ENCODE measurements at regions not wholly inside any gene's neighbourhood (a gene's known extent, or its start where the extent isn't known, plus 50 kb on each side); places are given as distances from the start of the nearest gene placed in this dataset.

DNA sequence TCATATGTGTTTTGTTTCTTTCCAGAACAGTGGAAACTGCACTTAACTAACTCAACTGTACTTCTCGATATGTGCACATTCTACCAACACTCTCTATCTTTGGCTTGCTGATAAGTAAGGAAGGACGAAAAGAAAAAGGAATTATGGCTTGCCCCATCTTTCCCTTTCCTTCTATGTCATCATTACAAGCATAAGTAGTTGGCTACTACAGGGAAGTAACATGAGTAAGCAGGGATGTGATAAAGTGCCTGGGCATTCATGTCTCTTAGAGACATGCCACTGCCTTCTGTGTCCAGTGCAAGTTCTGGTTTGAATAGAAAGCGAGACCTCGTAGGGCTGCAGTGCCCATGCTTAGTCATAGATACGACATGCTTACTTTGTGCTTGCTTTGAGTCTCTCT, 342.5 kb downstream of the ETS1 start:
- DNase-seq (ENCODE audit: low spot score) = no peak
- H3K27me3 ChIP-seq = no peaks in the 10 kb centered on the region
- no peaks in the 10 kb centered on the region for H3K36me3 ChIP-seq
- no peak overlapping the region for H3K4me3 ChIP-seq
- H3K9me3 ChIP-seq = no peaks in the 10 kb centered on the region
- H3K4me1 ChIP-seq = no peaks in the 10 kb centered on the region
- TF ChIP-seq, protein P1, sequence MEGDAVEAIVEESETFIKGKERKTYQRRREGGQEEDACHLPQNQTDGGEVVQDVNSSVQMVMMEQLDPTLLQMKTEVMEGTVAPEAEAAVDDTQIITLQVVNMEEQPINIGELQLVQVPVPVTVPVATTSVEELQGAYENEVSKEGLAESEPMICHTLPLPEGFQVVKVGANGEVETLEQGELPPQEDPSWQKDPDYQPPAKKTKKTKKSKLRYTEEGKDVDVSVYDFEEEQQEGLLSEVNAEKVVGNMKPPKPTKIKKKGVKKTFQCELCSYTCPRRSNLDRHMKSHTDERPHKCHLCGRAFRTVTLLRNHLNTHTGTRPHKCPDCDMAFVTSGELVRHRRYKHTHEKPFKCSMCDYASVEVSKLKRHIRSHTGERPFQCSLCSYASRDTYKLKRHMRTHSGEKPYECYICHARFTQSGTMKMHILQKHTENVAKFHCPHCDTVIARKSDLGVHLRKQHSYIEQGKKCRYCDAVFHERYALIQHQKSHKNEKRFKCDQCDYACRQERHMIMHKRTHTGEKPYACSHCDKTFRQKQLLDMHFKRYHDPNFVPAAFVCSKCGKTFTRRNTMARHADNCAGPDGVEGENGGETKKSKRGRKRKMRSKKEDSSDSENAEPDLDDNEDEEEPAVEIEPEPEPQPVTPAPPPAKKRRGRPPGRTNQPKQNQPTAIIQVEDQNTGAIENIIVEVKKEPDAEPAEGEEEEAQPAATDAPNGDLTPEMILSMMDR (IDR thresholded peaks at IDR 0.05) = no peak
- H3K27ac ChIP-seq = no peak overlapping the region

DNA sequence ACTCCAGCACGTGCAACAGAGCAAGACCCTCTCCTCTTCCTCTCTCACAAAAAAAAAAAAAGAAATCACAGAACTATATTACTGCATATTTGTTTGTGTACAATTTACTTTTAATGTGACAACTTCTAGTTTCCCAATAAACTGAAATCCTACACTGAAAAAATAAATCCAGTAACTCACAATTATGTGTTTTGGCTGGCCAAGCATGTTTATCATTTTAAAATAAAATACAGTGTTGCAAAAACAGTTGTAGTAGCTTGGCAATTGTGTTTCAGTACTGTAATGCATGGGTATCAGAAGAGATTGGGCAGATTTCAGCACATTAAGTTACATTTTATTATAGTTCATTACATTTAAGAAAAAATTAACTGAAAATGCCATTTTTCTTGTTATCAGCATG, 344.9 kb downstream of the ETS1 start:
- no peak for DNase-seq (ENCODE audit: low spot score)
- Histone ChIP-seq H3K9me3 (no peaks in the 10 kb centered on the region), H3K27me3 (no peaks in the 10 kb centered on the region), H3K4me1 (no peaks in the 10 kb centered on the region), H3K4me3 (no peak overlapping the region), H3K27ac (no peak overlapping the region), H3K36me3 (no peaks in the 10 kb centered on the region)
- TF ChIP-seq, protein P1 (IDR thresholded peaks at IDR 0.05) = no peak

DNA sequence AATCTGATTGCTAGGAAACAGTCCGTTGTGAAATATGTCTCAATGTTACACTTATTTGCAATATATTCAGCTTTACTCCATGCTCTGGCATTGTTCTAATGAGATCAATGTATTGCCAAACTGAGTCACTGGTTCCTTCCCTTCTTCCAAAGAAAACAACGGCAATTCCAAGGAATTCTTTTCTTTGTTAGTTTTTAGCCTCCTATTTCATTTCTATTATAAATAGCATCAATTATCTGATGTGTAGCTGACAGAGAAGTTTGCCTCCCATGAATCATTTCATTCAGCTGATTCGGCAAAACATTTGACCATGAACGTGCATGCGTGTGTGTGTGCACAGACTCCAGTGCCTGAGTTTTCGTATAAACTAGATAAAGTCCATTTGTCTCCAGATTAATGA, 346.8 kb downstream of the ETS1 start:
- no peak for DNase-seq (ENCODE audit: low spot score)
- H3K27me3 ChIP-seq = no peaks in the 10 kb centered on the region
- no peak overlapping the region for H3K4me3 ChIP-seq
- no peaks in the 10 kb centered on the region for H3K36me3 ChIP-seq
- no peak overlapping the region for H3K27ac ChIP-seq
- TF ChIP-seq, protein P1 (IDR thresholded peaks at IDR 0.05) = no peak
- no peaks in the 10 kb centered on the region for H3K9me3 ChIP-seq
- peaks cover 0 to 5% of the 10 kb centered on the region in 2 donors for H3K4me1 ChIP-seq

DNA sequence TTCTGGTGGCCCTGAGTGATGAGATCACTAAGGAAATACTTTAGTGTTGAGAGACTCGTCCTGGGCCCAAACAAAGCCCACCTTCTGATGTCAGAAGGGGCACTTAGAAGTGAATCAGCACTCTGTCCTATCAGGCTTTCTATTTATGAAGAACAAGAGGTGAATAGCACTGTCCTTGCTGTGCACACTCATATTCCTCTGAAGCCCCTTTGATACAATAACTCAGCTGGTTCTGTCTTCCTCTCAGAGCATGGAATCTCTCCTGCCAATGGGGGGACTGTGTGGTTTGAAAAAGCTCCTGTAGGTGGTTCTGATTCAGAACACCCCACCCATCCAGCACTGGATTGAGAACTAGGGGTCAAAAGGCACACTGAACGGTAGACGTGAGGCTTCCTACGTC, 348.1 kb downstream of the ETS1 start:
- no peak for DNase-seq (ENCODE audit: low spot score)

DNA sequence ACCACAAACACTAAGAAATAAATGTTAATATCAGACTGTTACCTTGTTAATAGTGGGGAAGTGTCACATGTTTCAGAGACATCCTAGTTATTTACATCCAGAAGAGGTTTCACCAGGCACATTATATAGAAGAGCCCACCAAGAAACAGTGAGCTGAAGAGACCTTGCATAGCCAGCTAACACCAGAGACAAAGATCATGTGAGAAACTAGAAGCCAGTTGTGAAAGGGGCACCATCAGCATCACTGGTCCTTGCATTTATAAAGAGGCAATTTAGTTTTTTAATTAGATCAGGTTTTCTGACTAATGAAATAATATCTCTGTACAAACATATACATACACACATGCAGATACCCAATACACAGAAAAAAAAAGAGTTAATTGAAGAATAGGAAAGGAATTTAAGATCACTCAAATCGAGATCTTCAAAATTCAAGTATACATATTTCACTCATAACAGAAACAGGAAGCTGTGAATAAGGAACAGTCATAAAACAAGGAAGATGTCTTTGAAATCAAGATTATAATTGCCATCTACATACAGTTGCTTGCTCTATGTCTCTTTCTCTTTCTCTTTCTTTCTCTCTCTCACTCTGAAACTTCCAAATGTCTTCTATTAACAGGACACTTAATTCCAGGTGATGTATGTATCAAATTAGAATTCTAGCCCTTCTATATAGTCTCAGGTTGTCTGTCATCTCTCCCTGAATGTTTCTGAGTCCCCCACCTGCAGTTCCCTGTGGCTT, 348.7 kb downstream of the ETS1 start:
- Histone ChIP-seq H3K36me3 (no peaks in the 10 kb centered on the region), H3K4me3 (no peak overlapping the region), H3K27ac (no peak overlapping the region), H3K9me3 (no peaks in the 10 kb centered on the region), H3K27me3 (no peaks in the 10 kb centered on the region), H3K4me1 (peaks cover 0 to 6% of the 10 kb centered on the region in 2 donors)
- DNase-seq (ENCODE audit: low spot score) = no peak
- TF ChIP-seq, protein P1 (IDR thresholded peaks at IDR 0.05) = no peak

More for the DNA sequence above, 348.1 kb downstream of the ETS1 start:
- no peaks in the 10 kb centered on the region for H3K27me3 ChIP-seq
- H3K9me3 ChIP-seq = no peaks in the 10 kb centered on the region
- TF ChIP-seq, protein P1 (IDR thresholded peaks at IDR 0.05) = no peak
- H3K27ac ChIP-seq = no peak overlapping the region
- no peak overlapping the region for H3K4me3 ChIP-seq
- peaks cover 0 to 6% of the 10 kb centered on the region in 2 donors for H3K4me1 ChIP-seq
- H3K36me3 ChIP-seq = no peaks in the 10 kb centered on the region

Data from right atrium auricular region (tissue), 2 donors.